ENCODE measurements at regions not wholly inside any gene's neighbourhood (a gene's known extent, or its start where the extent isn't known, plus 50 kb on each side); places are given as distances from the start of the nearest gene placed in this dataset.

DNA sequence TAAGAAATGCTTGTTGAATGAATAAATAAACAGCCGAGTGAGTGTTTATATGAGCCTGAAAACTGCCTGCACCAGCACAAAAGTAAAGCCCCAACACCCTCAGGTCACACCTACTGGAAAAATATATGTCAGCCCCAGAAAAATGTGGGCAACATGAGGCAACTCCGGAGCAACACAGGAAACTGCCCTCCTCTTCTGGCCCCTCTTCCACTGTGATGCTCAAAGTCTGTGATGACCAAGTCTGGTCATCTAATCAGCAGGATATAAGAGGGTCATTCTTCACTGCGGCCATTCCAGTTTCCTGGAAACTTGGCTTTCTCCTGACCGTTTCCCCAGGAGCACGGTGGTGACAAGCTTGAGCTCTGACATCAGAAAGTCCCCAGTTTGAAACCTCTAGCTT is 159.6 kb upstream of the PZP start:
- no peak for DNase-seq (ENCODE audit: low spot score)

DNA sequence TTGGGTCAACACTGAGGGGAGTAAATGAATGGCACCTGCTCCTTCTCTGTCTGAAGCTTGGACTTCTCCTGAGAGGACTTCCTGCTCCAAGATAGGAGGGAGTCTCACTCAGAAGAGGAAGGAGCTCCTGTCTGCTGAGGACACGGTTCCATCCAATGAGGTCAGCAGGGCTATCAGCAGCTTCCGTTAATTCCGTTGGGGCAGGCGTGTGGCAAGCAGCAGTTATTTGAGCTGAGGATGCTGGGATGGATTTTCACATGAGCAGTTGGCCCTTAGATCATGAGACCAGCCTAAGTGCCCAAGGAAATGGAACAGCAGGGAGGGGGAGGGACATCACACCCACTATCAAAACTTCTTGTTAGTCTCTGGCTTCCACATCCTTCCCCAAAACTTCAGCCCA is 159.0 kb upstream of the PZP start:
- no peak for DNase-seq (ENCODE audit: low spot score)

DNA sequence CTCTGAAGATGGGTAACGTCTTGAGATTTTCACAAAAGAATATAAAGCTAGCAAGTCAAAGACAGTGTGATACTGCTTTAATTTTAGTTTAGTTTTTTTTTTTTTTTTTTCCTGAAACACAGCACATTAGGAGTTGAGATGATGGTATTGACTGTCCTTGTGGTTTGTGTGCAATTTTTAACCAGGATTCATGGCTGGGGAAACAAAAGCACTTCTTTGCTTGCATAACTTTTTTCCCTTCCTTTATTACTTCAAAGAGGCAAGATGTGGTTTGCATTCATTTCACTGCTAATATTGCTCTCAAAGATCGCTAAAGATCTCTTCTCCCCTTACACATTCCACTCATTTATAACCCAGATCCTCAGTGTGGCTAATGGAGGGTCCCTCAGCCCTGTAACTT is 157.1 kb upstream of the PZP start:
- peak; percentile 39 for DNase-seq (ENCODE audit: low spot score)

DNA sequence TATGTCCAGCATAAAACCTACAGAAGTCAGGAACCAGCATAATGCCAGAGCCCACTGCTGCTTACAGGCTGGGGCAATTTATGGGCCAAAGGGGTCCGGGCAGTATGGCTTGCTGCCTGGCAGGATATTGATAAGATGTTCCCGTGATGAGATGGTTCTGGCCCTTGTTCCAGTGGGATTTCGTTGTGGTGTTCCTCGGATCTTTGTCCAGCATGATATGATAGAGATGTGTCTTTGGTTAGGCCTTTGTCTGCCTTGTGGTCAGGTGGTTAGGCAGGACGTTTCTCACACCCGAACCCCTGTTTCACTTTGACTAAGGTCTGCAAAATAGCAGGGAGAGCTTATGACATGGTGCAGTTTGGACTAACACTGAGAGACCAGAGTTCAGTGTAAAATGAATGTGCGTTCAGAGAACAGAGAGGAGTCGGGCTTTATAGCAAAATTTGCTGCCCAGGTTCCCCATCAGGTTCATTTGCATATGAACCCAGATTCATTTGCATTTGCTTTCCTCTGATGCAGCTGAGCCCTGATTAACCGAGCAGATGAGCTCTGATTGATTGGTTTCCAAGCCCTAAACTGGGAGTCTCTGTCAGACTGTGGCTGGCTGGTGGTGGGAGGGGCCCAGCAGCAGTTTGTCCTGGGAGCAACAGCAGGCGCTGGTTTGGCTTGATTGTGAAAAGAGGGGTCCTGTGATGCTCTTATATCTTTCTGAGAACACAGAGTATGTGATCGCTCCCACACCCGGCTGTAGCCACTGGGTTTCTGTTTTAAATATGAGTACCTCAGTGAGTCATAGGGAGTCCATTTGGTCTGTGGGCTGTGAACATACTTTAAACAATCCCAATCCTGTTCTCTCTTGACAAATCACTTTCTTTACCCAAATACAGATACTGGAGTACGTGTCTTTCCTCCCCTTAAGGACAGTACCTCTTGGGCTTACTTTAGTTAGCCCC is 156.3 kb upstream of the PZP start:
- peak; percentile 64 for DNase-seq (ENCODE audit: low spot score)

DNA sequence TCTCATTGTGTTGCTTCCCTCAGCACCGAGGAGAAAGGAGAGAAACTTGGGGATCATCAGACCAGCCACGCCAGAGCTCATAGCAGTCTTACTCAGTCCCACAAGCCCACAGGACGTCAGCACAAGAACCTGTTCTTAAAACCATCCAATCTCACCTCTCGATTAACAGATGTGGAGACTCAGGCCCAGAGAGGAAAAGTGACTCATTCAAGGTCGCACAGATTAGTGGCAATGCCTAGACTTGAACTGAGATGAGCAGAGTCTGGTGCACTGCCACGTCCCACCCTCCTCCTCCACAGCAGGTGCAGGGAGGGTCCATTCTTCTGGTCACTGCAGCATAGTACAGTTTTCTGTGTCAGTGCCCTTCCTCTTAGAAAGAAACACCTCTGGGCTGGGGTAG is 154.9 kb upstream of the PZP start:
- no peak for DNase-seq (ENCODE audit: low spot score)

DNA sequence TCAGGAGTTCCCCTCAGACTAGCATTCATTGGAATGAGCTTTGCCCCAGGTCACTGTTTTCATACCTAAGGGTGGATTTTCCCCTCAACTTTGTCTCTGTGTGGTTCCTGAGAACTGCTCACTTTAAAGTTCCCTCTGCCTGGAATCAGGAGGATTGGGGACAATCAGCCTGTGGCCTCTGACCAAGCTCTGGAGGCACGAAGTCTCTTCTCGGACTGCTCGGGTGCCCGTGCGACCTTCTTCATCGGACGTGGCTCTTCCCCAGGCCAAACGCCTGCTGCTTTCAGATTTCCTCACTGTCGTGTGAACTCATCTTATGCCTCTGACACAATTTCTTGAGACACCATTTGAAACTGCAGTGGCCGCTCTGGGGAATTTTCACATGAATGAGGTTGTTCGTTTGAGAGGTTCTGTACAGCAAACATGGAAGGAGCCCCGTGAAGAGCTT is 153.7 kb upstream of the PZP start:
- DNase-seq (ENCODE audit: low spot score) = no peak

DNA sequence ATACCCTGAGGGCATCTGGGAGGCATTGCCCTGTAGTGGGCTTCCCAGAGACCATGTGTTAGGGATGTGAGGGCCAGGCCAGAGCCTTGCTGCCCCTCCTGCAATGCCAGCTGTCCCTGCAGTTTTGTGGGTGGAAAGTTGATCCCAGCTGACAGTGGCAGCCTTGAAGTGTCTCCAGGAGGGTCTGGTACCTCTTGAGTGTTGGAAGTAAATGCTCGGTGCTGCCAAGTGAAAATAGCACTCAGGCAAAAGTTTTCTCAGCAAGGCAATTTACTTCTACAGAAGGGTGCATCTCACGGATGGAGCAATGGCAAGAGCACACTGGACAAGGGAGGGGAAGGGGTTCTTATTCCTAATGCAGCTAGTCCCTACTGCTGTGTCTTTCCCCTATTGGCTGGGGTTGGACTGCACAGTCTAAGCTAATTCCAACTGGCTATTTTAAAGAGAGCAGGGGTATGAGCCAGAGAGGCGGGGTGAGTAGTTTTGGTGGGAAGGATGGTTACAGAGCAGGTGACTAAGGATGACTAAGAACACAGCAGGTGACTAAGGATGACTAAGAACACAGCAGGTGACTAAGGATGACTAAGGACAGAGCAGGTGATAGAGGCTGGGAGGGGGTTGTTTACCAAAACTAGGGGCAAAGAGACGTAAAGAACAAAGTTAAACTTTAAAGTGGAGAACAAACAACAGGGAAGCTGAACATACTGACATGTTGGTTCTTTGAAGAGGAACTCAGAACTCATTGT is 146.0 kb upstream of the PZP start:
- DNase-seq (ENCODE audit: low spot score) = peak; percentile 49

DNA sequence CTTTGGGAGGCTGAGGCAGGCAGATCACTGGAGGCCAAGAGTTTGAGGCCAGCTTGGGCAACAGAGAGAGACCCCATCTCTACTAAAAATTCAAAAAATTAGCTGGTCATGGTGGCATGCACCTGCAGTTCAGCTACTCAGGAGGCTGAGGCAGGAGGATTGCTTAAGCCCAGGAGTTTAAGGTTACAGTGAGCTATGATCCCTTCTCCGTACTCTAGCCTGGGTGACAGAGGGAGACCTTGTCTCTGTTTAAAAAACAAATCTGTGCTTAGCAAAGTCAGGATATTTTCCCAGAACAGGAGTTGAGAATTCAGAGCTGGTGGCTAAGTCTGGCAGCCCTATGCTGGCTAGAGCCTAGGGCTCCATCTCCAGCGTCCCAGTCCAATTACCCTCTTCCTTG is 142.9 kb upstream of the PZP start:
- DNase-seq (ENCODE audit: low spot score) = no peak

DNA sequence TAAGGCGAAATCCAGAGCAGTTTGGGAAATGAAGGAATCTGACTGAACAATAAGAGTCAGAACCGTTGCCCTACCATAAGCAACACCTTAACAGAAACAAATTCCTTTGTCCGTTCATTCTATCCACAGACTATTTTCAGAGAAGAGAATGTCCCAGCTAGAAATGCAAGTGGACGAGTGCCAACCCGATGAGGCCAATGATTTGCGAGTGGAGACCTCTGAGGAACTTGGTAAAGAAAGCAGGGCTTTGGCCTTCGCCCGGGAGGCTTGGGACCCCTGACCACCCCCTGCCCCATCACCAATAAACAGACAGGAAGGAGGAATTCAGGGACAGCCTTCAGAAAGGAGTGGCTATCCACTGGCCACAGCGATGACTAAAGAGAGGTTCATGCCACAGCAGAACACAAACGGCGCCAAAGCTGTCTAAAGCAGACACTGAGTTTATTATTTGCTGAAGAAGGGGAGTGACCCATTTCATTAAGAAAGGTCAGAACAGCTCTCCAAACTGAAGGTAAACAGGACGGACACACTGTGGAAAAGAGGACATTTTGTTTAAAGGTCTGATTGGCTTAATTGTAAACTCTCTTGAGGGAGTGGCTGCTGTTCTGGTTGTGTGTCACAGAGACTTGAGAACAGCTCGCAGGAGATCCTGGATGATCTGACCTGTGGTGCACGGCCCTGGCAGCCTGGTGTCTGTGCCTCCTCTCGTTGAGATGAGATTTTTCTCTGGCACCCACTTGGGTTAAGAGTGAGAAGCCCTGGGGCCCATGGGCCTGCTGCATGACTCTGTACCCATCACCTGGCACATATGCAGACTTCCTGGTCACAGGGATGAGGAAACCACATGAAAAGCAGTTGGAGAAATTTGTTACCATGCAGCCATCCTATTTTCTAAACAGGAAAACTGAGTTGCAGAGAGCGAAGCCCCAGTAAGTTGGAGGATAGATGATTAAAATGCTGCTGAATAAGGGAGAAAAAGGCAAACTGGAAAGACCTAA is 142.0 kb upstream of the PZP start:
- no peak for DNase-seq (ENCODE audit: low spot score)

DNA sequence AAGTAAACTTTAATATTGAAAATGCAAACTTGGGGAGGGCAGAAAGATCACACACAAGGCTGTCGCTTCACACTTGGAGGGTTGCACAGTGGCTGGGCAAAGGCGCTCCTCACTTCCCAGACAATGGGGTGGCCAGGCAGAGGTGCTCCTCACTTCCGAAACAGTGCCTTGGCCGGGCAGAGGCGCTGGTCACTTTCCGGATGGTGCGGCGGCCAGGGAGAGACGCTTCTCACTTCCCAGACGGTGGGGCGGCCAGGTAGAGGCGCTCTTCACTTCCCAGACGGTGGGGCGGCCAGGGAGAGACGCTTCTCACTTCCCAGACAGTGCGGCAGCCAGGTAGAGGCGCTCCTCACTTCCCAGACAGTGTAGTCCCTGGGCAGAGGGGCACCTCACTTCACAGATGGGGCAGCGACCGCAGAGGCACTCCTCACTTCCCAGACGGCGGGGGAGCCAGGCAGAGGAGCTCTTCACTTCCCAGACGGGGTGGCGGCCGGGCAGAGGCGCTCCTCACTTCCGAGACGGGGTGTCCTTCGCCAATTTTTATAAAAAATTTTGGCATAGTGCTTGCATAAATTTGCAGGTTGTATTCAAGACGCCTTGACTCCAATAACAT is 140.8 kb upstream of the PZP start:
- no peak for DNase-seq (ENCODE audit: low spot score)

DNA sequence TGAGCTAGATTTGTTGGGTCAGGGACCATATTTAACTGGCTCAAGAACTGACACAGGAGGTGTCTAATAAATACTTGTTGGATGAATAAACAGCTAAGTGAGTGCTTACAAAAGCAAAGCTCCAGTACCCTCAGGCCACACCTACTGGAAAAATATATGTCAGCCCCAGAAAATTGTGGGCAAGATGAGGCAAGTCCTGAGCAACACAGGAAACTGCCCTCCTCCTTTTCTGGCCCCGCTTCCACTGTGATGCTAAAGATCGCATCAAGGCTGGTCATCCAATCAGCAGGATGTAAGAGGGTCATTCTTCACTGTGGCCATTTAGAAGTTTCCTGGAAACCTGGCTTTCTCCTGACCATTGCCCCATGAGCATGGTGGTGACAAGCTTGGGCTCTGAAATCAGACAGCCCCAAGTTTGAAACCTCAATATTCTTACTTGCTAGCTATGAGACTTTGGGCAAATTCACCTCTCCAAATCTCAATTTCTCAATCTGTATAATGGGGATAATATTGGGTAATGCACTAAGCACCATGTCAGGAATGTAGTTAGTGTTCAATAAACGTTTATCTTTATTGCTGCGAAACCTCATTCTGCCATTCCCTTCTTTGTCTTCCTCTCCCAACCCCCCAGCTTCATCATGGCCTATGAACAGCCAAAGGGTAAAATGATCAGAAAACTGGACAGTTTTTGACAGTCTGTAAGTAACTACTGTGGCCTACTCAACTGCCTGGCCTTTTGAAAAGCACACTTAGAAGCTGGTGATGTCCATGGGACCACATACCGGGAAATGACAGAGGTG is 139.3 kb upstream of the PZP start:
- DNase-seq (ENCODE audit: low spot score) = peak; percentile 30

DNA sequence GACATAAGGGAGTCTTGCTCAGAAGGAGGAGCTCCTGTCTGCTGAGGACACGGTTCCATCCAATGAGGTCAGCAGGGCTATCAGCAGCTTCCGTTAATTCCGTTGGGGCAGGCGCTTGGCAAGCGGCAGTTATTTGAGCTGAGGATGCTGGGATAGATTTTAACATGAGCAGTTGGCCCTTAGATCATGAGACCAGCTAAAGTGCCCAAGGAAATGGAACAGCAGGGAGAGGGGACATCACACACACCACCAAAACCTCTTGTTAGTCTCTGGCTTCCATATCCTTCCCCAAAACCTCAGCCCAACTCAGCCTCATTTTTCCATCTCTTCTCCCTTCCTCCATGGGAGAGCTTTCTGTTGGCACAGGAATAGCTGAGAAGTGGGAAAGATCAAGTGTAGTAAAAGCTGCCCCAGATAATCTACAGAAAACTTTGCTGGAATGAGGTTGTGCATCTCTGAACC is 138.7 kb upstream of the PZP start:
- DNase-seq (ENCODE audit: low spot score) = no peak

DNA sequence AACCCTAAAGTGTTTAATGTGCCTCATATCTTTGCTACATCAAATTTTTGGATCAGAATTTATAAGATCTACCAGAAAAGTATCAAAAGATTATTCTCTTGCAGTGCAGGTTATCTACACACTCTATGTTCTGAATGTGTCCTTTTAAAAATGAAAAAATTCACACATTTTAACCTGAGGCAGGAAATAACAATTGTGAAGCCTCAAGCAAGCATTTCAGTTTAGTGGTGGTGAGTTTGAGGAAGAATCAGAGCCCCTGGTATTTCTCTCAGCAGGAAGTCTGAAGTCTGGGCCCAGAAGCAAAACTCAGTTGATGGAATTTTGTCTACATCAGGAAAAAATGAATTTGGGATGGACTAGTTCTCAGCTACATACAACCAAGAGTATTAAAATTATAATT is 137.0 kb upstream of the PZP start:
- no peak for DNase-seq (ENCODE audit: low spot score)

DNA sequence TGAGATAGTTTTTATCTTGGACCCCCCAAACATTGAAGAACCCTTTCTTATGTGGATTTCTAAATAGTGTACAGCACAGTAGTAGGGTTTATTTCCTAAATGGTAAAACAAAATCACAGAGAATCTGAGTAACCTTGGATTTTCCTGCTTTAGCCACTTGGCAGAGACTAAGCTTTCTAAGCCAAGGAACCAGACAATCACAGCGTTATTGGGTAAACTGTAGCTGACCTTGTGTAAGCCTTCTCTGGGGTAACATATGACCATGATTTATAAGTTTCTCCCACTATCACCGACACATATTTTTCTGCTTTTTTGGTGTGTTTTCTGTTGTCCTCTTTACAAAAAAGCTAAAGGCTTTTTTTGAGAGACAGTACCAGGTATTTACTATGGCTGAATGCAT is 136.3 kb upstream of the PZP start:
- no peak for DNase-seq (ENCODE audit: low spot score)

DNA sequence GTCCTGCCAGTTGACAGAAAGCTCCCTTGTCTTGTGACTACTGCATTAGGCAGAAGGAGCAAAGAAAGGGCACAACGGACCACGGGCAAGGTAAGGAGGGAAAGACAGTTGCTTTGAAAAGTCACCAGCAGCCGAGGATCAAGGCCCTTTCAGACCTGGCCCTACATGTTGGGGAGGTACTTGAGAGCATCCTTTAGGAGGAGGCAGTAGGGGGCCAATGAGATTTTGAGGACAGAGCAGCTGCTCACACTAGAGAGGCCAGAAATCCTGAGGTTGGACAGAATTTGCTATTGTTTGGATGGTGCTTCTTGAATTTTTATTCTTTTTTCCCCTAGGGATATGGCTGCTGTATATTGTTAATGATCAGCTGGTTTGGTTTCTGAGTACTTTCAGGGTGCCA is 135.5 kb upstream of the PZP start:
- DNase-seq (ENCODE audit: low spot score) = no peak

DNA sequence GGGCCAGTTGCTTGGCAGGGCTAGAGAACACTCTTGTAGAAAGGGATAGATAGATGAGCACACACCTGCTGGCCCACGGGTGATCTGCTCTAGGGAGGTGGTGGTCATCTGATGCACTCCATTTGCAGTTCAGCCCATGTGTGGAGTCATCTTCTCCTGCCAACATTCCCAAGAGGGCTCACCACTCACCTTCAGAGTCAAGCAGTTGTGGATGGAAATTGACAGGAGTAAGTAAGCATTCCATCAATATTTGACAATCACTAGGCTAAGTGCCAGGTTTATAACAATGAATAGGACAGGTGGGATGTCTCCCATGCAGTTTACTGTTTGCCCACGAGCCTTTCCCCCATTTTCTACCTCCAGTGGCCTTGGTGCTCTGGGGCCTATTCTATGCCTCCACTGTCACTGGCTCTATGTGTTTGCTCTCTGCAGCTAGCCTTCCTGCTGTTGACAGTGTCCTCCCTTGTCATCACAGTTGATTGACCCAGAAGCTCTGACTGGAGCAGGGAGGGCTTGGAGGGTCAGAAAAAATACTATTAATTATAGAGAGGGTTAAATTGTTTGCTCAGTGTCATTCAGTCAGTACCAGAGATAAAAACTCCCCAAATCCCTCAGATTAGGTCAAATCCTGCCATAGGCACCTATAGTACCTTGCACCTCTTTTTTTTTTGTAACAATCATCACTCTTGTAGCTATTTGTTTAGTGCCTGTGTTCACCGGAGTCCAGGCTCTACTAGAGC is 134.6 kb upstream of the PZP start:
- no peak for DNase-seq (ENCODE audit: low spot score)

DNA sequence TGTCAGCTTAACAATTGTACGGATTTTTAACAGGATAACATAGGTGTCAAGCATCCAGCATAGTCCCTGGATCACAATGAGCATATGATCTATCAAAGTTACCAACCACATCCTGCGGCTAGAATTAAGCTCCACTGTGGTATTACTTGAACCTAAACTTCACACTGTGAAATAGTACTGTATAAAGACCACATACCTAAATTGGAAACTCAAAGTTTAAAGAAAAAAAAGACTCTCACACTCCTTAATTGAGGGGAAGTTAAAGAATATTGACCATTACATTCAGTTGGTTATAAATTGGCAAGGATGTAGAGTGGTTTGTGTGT is 133.0 kb upstream of the PZP start:
- no peak for DNase-seq (ENCODE audit: low spot score)

DNA sequence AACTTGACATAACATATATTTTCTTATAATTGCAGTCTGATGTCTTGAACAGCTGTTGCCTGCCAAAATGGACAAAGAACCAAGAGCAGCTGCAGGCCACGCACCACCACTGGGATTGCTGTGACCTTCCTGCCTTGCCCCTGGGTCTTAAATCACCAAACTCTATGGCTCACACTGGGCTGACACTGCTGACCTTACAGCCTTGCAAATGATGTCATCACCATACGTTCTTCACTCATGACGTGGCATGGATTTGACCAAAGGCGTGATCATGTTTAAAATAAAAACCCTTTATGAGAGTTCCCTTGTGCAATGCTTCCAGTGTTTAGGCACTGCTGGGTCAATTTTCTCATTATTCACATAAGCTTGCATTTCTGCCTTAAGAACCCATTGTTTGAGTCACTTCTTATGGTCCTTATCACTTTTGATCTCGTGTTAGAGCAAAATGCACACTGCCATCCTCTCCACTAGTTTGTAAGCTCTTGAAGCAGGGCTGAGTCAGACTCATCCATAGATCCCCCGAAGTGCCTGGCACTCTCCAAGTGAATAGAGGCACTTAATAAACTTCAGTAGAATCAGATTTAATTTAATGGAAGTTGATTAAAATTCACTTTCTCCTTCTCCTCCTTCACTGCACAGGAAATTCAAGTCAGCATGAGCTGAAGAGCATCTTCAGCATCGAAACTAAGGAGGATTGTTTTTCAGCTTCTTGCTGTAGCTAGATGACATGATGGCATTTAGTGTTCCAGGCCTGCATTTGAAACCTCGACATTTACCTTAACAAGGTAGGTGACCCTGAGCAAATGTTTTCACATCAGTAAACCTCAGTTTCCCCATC is 132.4 kb upstream of the PZP start:
- no peak for DNase-seq (ENCODE audit: low spot score)

DNA sequence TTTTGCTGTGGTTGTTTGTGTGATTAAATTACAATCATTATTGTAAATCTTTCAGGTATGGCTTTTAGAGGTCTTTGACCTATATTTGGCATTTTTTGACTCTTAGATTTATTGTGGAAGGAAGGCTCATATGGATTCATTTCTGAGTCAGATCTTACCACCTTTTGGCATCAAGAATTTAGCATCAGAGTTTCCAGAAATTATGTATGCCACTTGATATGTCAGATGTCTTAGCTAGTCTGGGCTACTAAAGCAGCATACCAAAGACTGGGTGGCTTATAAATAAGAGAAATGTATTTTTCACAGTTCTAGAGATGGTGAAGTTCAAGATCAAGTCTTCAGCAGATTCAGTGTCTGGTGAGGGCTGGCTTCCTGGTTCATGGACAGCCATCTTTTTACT is 129.5 kb upstream of the PZP start:
- DNase-seq (ENCODE audit: low spot score) = no peak

All from kidney tubule cell (primary cell).